NOMO-1 (cell line): ENCODE measurements at regions not wholly inside any gene's neighbourhood (a gene's known extent, or its start where the extent isn't known, plus 50 kb on each side); places are given as distances from the start of the nearest gene placed in this dataset.
A peak's percentile ranks its signal among the peaks of the same experiment; 100 is the strongest.
"Not testable (repeated sequence)": the region's sequence is repeated elsewhere in the genome, so short reads cannot be mapped to it uniquely, and the experiment has no call there.

Experiments
- DNase-seq, 2 experiments: peaks; one replicate each; lab custom pipeline; 2025; ENCODE audit not compliant: unreplicated experiment in 2 of 2; lab: John Stamatoyannopoulos, UW

GRCh38 chr6:141976994-141977393, 155.7 kb upstream of the GJE1 start:
- no peak for DNase-seq

- DNase-seq: not testable (repeated sequence)
Observed at GRCh38 chr6:141969768-141970415, 162.8 kb upstream of the GJE1 start.

GRCh38 chr6:141969201-141969600, 163.5 kb upstream of the GJE1 start:
- no peak for DNase-seq

GRCh38 chr6:141968632-141969031, 164.1 kb upstream of the GJE1 start:
- DNase-seq: no peak

- DNase-seq: no peak
Observed at GRCh38 chr6:141965016-141965545, 167.6 kb upstream of the GJE1 start.

GRCh38 chr6:141963543-141964295, 169.0 kb upstream of the GJE1 start:
- DNase-seq: no peak

- DNase-seq: no peak
Observed at GRCh38 chr6:141957271-141957670, 175.5 kb upstream of the GJE1 start.

GRCh38 chr6:141956868-141957267, 175.9 kb upstream of the GJE1 start:
- DNase-seq: no peak

- no peak for DNase-seq
Observed at GRCh38 chr6:141956046-141956761, 176.5 kb upstream of the GJE1 start.

GRCh38 chr6:141953072-141953471, 179.7 kb upstream of the GJE1 start:
- DNase-seq: no peak

- DNase-seq: peak in 1 of 2 experiments; percentile 1
Observed at GRCh38 chr6:141946502-141946901, 186.2 kb upstream of the GJE1 start.

GRCh38 chr6:141938664-141939063, 194.1 kb upstream of the GJE1 start:
- DNase-seq: no peak

GRCh38 chr6:141932685-141933084, 200.0 kb upstream of the GJE1 start:
- no peak for DNase-seq

- DNase-seq: not testable (repeated sequence)
Observed at GRCh38 chr6:141926200-141926900, 206.4 kb upstream of the GJE1 start.

- DNase-seq: no peak
Observed at GRCh38 chr6:141925001-141925400, 207.7 kb upstream of the GJE1 start.

- no peak for DNase-seq
Observed at GRCh38 chr6:141922898-141923297, 209.8 kb upstream of the GJE1 start.

- not testable (repeated sequence) for DNase-seq
Observed at GRCh38 chr6:141916682-141917505, 215.8 kb upstream of the GJE1 start.

- no peak for DNase-seq
Observed at GRCh38 chr6:141914646-141915045, 218.1 kb upstream of the GJE1 start.

GRCh38 chr6:141906569-141907080, 226.1 kb upstream of the GJE1 start:
- no peak for DNase-seq

- no peak for DNase-seq
Observed at GRCh38 chr6:141890661-141891060, 242.1 kb upstream of the GJE1 start.
